ENCODE measurements at regions not wholly inside any gene's neighbourhood (a gene's known extent, or its start where the extent isn't known, plus 50 kb on each side); places are given as distances from the start of the nearest gene placed in this dataset.
"Not testable (repeated sequence)": the region's sequence is repeated elsewhere in the genome, so short reads cannot be mapped to it uniquely, and the experiment has no call there.

- TF ChIP-seq POLR2A (IDR thresholded peaks at IDR 0.05): no peak
- no peak for TF ChIP-seq CTCF (IDR thresholded peaks at IDR 0.05)
- intact Hi-C loops (cut with DNase I; ENCODE audit: low total_unique reads): no loop called here
- no peak for DNase-seq
- H3K27ac ChIP-seq: no peak overlapping the region
- H3K9me3 ChIP-seq: no peaks in the 10 kb centered on the region
- H3K27me3 ChIP-seq: no peaks in the 10 kb centered on the region
- H3K36me3 ChIP-seq (ENCODE audit: low read depth, missing control alignments): no peaks in the 10 kb centered on the region
- no peaks in the 10 kb centered on the region for H3K4me1 ChIP-seq
- 38 to 48% methylated on average over 1 of the region's 1 CpG for WGBS, 2 donors
- no peak overlapping the region for H3K4me3 ChIP-seq
Measured at GRCh38 chr3:102006812-102007485, 157.6 kb downstream of the NFKBIZ start.

DNA sequence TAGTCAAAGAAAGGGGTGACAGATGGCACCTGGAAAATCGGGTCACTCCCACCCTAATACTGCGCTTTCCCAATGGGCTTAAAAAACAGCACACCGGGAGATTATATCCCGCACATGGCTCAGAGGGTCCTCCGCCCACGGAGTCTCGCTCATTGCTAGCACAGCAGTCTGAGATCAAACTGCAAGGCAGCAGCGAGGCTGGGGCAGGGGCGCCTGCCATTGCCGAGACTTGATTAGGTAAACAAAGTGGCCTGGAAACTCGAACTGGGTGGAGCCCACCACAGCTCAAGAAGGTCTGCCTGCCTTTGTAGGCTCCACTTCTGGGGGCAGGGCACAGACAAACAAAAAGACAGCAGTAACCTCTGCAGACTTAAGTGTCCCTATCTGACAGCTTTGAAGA lies 159.1 kb downstream of the NFKBIZ start:
- intact Hi-C loops (cut with DNase I; ENCODE audit: low total_unique reads); H3K36me3 ChIP-seq (ENCODE audit: low read depth, missing control alignments); DNase-seq; H3K9me3 ChIP-seq; H3K27ac ChIP-seq; H3K27me3 ChIP-seq; H3K4me1 ChIP-seq; H3K4me3 ChIP-seq: not testable (repeated sequence)
- 79 to 92% methylated on average over 4 to 11 of the region's 11 CpGs for whole genome bisulfite sequencing, 2 donors

GRCh38 chr3:102016417-102016816 lies 167.1 kb downstream of the NFKBIZ start:
- TF ChIP-seq CTCF (IDR thresholded peaks at IDR 0.05) (no peak), POLR2A (IDR thresholded peaks at IDR 0.05) (no peak)

DNA sequence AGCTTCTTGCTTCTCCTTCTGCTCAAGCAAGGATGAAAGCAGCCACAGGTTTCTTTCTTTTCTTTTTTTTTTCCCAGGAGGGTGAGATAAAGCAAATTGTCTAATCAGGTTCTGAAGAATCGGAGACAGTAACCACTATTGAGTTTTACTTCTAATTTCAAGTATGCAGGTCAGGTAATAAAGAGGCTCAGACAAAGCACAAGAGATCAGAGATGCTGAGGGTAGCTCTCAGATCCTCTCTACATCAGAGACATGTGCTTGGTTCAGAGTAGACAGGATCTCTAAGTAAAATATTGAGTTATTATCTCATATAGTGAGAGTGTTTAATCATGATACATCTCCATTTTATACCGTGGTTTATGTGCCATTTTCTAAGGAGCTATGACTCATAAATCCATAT lies 168.5 kb downstream of the NFKBIZ start:
- intact Hi-C loops (cut with DNase I; ENCODE audit: low total_unique reads): no loop called here
- WGBS, 2 donors: 63 to 66% methylated on average over 2 of the region's 2 CpGs
- Histone ChIP-seq H3K4me3 (no peak overlapping the region), H3K4me1 (no peaks in the 10 kb centered on the region), H3K36me3 (ENCODE audit: low read depth, missing control alignments) (no peaks in the 10 kb centered on the region), H3K27me3 (no peaks in the 10 kb centered on the region), H3K27ac (no peak overlapping the region), H3K9me3 (no peaks in the 10 kb centered on the region)
- TF ChIP-seq CTCF (IDR thresholded peaks at IDR 0.05): no peak
- TF ChIP-seq POLR2A (IDR thresholded peaks at IDR 0.05): no peak
- DNase-seq: no peak

More at GRCh38 chr3:102016417-102016816, 167.1 kb downstream of the NFKBIZ start:
- intact Hi-C loops (cut with DNase I; ENCODE audit: low total_unique reads): no loop called here
- H3K27ac ChIP-seq: no peak overlapping the region
- no peaks in the 10 kb centered on the region for H3K36me3 ChIP-seq (ENCODE audit: low read depth, missing control alignments)
- no peaks in the 10 kb centered on the region for H3K4me1 ChIP-seq
- WGBS, 2 donors: 39 to 85% methylated on average over 1 of the region's 1 CpG
- no peaks in the 10 kb centered on the region for H3K27me3 ChIP-seq
- H3K4me3 ChIP-seq: no peak overlapping the region
- H3K9me3 ChIP-seq: no peaks in the 10 kb centered on the region
- no peak for DNase-seq

- WGBS, 2 donors: 75 to 85% methylated on average over 7 of the region's 7 CpGs
Measured at GRCh38 chr3:102018551-102018950, 169.2 kb downstream of the NFKBIZ start.

More at GRCh38 chr3:102018551-102018950, 169.2 kb downstream of the NFKBIZ start:
- no peak overlapping the region for H3K4me3 ChIP-seq
- DNase-seq: no peak
- H3K36me3 ChIP-seq (ENCODE audit: low read depth, missing control alignments): no peaks in the 10 kb centered on the region
- no peak overlapping the region for H3K27ac ChIP-seq
- intact Hi-C loops (cut with DNase I; ENCODE audit: low total_unique reads): no loop called here
- no peaks in the 10 kb centered on the region for H3K9me3 ChIP-seq
- H3K4me1 ChIP-seq: no peaks in the 10 kb centered on the region
- TF ChIP-seq POLR2A (IDR thresholded peaks at IDR 0.05) (no peak), CTCF (IDR thresholded peaks at IDR 0.05) (no peak)
- H3K27me3 ChIP-seq: no peaks in the 10 kb centered on the region
